ENCODE measurements at regions not wholly inside any gene's neighbourhood (a gene's known extent, or its start where the extent isn't known, plus 50 kb on each side); places are given as distances from the start of the nearest gene placed in this dataset.

DNA sequence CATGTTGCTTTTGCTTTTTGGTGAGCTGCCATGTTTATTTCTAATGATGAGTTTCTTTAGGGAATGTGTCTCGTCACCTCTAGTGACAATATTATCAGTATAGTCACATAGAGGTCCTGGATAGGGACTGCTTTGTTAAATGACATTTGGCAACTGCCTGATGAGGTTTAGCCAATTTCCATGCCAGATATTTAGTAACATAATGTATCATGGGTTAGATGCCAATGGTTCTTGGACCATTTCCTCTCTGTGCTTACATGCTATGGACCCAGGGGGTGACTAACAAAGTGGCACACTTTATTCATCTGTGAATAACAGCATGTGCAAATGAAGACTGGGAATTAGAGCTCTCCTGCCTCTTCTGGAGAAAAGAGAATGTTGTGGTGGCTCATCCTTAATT, 56.2 kb upstream of the RAB27B start:
- Histone ChIP-seq H3K27ac (ENCODE audit: low read depth in 1 of 2, low read length in 2 of 2) (no peak overlapping the region), H3K4me1 (ENCODE audit: control insufficient read depth in 4 of 4, insufficient read depth in 4 of 4, low read length in 3 of 4) (peaks cover 0 to 11% (median 6%) of the 10 kb centered on the region in 4 donors), H3K9me3 (ENCODE audit: control insufficient read depth in 4 of 4, low read length in 3 of 4) (no peaks in the 10 kb centered on the region), H3K4me3 (ENCODE audit: low read depth in 1 of 3, low read length in 3 of 3) (no peak overlapping the region), H3K9ac (ENCODE audit: low read depth in 1 of 2, low read length in 2 of 2) (no peak overlapping the region), H3K27me3 (ENCODE audit: control insufficient read depth in 4 of 4, insufficient read depth in 4 of 4, low read length in 3 of 4) (no peaks in the 10 kb centered on the region), H3K36me3 (ENCODE audit: control insufficient read depth in 4 of 4, insufficient read depth in 3 of 4, low read depth in 1 of 4, low read length in 3 of 4) (no peaks in the 10 kb centered on the region)
- TF ChIP-seq CTCF (IDR thresholded peaks at IDR 0.05; ENCODE audit: low read depth, low read length, missing input control) (no peak), HNF4G (IDR thresholded peaks at IDR 0.05) (no peak), TAF1 (conservative IDR thresholded peaks at IDR 0.05) (no peak), EGR1 (IDR thresholded peaks at IDR 0.05; ENCODE audit: low read depth in 2 of 2) (no peak), REST (IDR thresholded peaks at IDR 0.05) (no peak), HNF4A (conservative IDR thresholded peaks at IDR 0.05) (no peak), JUND (IDR thresholded peaks at IDR 0.05) (no peak), RXRA (IDR thresholded peaks at IDR 0.05) (no peak), FOXA2 (IDR thresholded peaks at IDR 0.05) (no peak), MAX (IDR thresholded peaks at IDR 0.05) (no peak)
- TF ChIP-seq, protein P1, sequence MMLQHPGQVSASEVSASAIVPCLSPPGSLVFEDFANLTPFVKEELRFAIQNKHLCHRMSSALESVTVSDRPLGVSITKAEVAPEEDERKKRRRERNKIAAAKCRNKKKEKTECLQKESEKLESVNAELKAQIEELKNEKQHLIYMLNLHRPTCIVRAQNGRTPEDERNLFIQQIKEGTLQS (IDR thresholded peaks at IDR 0.05), result no peak
- no peak for DNase-seq (ENCODE audit: low spot score)
- 57% methylated on average over 1 of the region's 1 CpG for WGBS

DNA sequence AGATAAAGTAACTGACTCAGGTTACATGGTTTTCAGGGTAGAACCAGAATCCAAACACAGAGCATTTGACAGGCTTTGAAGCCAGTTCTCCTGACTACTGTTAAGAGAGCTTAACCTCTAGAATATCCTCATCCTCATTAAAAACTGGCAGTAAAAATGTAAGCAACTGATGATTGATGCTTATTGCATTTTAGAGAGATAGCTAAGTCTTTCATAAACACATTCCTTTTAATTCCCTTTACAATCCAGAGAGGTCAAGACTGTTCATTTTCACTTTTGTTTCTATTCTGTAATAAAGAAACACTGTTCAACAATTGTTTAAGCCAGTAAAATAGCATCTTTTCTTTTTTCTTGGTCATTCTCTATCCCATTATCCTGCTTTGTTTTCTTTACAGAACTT, 53.9 kb upstream of the RAB27B start:
- Histone ChIP-seq H3K27ac (ENCODE audit: low read depth in 1 of 2, low read length in 2 of 2) (no peak overlapping the region), H3K4me3 (ENCODE audit: low read depth in 1 of 3, low read length in 3 of 3) (no peak overlapping the region), H3K27me3 (ENCODE audit: control insufficient read depth in 4 of 4, insufficient read depth in 4 of 4, low read length in 3 of 4) (no peaks in the 10 kb centered on the region), H3K9ac (ENCODE audit: low read depth in 1 of 2, low read length in 2 of 2) (no peak overlapping the region), H3K9me3 (ENCODE audit: control insufficient read depth in 4 of 4, low read length in 3 of 4) (no peaks in the 10 kb centered on the region), H3K36me3 (ENCODE audit: control insufficient read depth in 4 of 4, insufficient read depth in 3 of 4, low read depth in 1 of 4, low read length in 3 of 4) (no peaks in the 10 kb centered on the region), H3K4me1 (ENCODE audit: control insufficient read depth in 4 of 4, insufficient read depth in 4 of 4, low read length in 3 of 4) (peaks cover 0 to 12% (median 6%) of the 10 kb centered on the region in 4 donors)
- no peak for DNase-seq (ENCODE audit: low spot score)
- no peak for TF ChIP-seq MAX (IDR thresholded peaks at IDR 0.05)
- TF ChIP-seq FOXA1 (IDR thresholded peaks at IDR 0.05), result no peak
- no peak for TF ChIP-seq RAD21 (IDR thresholded peaks at IDR 0.05)
- TF ChIP-seq, protein P1 (IDR thresholded peaks at IDR 0.05), result no peak
- no peak for TF ChIP-seq REST (IDR thresholded peaks at IDR 0.05)
- no peak for TF ChIP-seq CTCF (IDR thresholded peaks at IDR 0.05; ENCODE audit: low read depth, low read length, missing input control)
- TF ChIP-seq RXRA (IDR thresholded peaks at IDR 0.05), result no peak
- no peak for TF ChIP-seq TAF1 (conservative IDR thresholded peaks at IDR 0.05)
- TF ChIP-seq NR2F2 (IDR thresholded peaks at IDR 0.05), result no peak
- TF ChIP-seq HNF4A (conservative IDR thresholded peaks at IDR 0.05), result no peak
- no peak for TF ChIP-seq FOXA2 (IDR thresholded peaks at IDR 0.05)
- TF ChIP-seq YY1 (IDR thresholded peaks at IDR 0.05), result no peak
- no peak for TF ChIP-seq GABPA (IDR thresholded peaks at IDR 0.05 in 1 of 2, conservative IDR thresholded peaks at IDR 0.05 in 1 of 2)

All from liver (tissue), 8 donors.